ENCODE measurements at regions not wholly inside any gene's neighbourhood (a gene's known extent, or its start where the extent isn't known, plus 50 kb on each side); places are given as distances from the start of the nearest gene placed in this dataset.

DNA sequence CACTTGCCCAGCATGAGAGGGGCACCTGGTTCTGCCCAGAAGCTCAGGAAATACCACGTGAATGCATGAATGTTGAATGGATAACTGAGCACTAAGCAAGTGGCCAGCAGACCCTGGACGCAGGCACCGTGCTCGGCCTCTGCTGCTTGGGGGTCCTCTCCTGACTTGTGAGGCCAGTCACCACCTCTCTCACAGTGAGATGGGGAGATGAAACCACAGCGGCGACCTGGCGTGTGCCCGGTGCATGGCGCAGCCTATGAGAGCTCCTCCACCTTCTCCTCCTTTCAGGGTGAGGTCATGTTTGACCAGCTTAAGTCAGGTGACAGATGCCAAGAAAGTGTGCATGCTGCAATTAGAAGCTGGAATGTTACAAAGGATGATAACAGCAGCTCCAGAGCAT is 75.5 kb downstream of the HMX1 start:
- TF ChIP-seq, protein P1, sequence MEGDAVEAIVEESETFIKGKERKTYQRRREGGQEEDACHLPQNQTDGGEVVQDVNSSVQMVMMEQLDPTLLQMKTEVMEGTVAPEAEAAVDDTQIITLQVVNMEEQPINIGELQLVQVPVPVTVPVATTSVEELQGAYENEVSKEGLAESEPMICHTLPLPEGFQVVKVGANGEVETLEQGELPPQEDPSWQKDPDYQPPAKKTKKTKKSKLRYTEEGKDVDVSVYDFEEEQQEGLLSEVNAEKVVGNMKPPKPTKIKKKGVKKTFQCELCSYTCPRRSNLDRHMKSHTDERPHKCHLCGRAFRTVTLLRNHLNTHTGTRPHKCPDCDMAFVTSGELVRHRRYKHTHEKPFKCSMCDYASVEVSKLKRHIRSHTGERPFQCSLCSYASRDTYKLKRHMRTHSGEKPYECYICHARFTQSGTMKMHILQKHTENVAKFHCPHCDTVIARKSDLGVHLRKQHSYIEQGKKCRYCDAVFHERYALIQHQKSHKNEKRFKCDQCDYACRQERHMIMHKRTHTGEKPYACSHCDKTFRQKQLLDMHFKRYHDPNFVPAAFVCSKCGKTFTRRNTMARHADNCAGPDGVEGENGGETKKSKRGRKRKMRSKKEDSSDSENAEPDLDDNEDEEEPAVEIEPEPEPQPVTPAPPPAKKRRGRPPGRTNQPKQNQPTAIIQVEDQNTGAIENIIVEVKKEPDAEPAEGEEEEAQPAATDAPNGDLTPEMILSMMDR (IDR thresholded peaks at IDR 0.05): no peak

DNA sequence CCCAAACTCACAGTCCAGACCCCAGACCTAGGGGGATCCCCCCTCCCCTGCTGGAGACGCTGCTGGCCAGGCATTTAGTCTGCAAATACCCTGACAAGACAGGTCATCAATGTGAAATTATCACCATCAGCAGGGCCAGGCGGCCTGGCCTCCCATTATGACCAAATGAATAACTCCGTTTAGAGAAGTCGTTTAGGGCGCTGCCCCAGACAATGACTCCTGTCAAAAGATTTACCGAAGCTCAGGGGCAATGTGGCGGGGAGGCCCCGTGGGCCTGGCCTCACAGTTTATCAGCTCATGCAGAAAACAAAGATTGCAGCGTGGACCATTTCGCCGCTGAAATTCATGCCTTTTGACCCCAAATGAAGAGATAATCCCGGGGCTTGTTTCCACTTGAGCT is 76.5 kb downstream of the HMX1 start:
- TF ChIP-seq, protein P1 (IDR thresholded peaks at IDR 0.05): no peak

DNA sequence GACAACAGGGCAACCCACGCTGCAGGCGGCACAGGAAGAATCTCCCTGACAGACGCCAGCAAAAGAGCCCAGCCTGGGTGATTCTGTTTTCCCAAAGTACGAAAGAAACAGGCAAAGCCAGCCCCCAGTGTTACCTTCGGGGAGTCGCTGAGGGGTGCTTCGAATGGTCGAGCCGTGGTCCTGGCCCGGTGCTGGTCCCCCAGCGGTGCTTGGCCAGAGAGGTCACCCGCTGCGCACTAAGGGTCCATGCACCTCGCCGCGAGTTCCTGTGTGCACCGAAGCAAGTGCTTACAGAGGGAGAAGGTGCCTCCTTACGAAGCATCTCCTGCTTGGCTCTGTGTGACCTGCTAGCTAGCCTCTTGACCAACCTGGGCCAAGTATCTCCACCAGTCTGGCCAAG is 77.1 kb downstream of the HMX1 start:
- TF ChIP-seq, protein P1 (IDR thresholded peaks at IDR 0.05): no peak

DNA sequence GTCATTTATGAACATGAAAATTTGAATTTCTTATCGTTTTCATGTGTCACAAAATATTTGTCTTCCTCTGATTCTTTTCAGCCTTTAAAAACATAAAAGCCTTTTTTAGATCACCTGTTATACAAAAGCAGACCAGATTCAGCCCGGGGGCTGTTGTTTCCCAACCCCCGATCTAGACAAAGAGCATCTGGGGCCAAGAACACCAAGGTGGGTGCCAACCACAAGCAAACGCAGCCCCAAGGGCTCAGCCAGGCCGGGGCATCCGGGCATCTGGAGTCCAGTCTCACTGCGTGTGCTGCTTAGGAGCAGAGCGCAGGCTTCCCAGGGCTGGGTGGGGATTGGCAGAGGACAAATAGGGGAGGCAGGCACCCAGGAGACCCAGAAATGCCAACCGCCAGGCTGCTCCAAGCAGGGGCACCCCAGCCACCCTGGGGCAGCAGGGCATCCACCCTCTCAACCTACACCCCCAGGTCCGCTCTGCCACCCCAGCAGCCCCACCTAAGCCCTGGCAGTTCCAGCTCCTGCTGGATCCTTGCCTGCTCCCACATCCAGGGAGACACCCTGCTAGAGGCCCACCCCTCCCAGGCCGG is 78.0 kb downstream of the HMX1 start:
- TF ChIP-seq, protein P1 (IDR thresholded peaks at IDR 0.05): no peak

DNA sequence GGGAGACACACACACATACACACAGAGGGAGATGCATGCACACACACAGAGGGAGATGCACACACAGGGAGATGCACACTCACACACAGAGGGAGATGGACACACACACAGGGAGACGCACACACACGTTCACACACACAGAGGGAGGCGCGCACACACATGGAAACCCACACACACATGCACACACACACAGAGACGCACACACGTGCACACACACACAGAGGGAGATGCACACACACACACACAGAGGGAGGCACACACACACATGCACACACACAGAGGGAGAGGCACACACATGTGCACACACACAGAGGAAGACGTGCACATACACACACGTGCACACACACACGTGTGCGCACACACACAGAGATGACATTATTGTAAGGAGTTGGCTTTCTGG is 79.1 kb downstream of the HMX1 start:
- TF ChIP-seq, protein P1 (IDR thresholded peaks at IDR 0.05): no peak

DNA sequence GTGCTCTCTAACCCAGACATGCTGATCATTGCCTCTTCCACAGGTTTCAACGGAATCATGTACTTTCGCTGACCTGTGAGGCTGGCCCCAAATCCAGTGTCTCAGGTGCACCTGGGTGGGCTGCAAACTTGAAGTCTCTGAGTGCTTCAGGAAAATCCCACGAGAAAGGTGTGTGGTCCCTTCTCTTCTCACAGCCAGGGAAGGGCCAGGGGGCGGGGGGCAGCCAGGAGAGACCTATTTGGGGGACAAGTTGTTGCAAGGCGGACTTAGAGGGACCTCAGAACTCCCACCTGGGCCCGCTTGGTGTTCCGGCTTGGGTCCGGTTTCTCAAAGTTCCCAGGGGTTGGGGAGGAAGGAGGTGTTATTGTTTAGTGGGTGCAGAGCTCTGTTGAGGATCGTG is 80.0 kb downstream of the HMX1 start:
- TF ChIP-seq, protein P1 (IDR thresholded peaks at IDR 0.05): no peak

DNA sequence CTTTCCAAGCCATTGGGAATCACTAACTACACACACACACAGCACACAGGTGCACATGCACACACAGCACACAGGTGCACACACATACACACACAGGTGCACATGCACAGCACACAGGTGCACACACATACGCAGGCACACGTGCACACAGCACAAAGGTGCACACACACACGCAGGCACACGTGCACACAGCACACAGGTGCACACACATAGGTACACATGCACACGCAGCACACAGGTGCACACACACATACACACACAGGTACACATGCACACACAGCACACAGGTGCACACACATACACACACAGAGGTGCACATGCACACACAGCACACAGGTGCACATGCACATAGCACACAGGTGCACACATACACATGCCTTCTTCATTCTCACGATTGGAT is 80.9 kb downstream of the HMX1 start:
- TF ChIP-seq, protein P1 (IDR thresholded peaks at IDR 0.05): no peak

DNA sequence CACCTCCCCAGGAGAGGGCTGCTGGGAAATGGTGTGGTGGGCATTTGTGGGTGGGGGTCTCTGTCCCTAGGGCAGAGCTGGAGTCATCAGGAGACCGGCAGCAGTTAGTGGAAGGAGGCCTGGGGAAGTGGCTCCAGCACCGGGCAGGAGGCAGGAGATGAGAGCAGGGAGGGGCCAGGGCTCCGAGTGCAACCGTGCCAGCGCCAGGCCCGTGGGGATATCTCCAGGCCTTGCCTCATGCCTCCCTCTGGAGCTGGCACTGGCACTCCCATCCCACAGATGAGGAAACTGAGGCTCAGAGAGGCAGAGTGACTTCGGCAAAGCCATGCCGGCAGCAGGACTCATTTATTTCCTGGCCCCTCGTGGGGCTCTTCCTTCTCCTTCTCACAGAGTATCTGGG is 83.5 kb downstream of the HMX1 start:
- TF ChIP-seq, protein P1 (IDR thresholded peaks at IDR 0.05): no peak

Data from LNCAP (cell line).